GM19238 (cell line): ENCODE measurements at regions not wholly inside any gene's neighbourhood (a gene's known extent, or its start where the extent isn't known, plus 50 kb on each side); places are given as distances from the start of the nearest gene placed in this dataset.
"Not testable (repeated sequence)": the region's sequence is repeated elsewhere in the genome, so short reads cannot be mapped to it uniquely, and the experiment has no call there.

Source experiments
- DNase-seq: peaks from one replicate; pipeline ENCODE4 v3.0.0; 2011; ENCODE audit warnings: low spot score; ENCODE audit not compliant: insufficient read length

DNA sequence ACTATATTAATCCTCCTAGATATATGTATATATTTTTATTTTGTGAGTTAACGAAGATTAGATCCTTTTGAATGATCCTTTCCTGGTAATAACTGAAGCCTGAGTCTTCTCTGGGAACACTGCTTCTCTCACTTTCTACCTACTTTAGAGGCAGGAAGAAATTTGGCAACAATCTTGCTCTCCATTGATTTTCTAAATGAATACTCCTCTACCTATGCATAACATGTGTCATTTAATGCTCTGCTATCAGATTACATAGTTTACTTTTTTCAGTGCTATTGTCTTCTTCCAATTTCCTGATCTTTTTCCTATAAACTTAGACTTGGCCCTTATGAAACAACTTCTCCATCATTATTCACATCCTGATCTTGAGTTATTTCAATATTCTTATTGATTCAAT lies 60.4 kb upstream of the PDHA2 start:
- DNase-seq, result no peak

DNA sequence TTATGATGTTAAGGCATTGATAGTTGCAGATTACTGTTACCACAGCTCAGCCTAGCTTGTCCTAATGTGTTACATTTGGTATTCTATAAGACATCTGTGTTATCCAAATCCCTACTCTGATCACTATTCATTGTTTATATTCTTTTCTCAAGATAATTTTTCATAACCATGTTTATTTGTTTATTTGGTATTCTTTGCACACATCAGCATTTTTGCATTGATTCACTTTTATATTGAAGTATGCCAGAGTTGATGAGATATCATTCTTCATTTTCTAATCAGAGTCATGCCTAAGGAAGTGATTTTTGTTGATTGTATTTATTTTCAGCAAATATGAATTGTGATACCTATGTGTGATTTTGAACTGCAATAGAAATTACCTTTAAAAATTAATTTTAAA lies 61.2 kb upstream of the PDHA2 start:
- no peak for DNase-seq

DNA sequence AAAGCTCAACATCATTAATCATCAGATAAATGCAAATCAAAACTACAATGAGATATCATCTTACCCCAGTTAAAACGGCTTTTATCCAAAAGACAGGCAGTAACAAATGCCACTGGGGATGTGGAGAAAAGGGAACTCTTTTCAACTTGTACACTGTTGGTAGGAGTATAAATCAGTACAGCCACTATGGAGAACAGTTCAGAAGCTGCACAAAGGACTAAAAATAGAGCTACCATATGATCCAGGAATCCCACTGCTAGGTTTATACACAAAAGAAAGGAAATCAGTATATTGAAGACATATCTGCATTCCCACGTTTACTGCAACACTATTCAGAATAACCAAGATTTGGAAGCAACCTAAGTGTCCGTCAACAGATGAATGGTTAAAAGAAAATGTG lies 69.3 kb upstream of the PDHA2 start:
- not testable (repeated sequence) for DNase-seq

DNA sequence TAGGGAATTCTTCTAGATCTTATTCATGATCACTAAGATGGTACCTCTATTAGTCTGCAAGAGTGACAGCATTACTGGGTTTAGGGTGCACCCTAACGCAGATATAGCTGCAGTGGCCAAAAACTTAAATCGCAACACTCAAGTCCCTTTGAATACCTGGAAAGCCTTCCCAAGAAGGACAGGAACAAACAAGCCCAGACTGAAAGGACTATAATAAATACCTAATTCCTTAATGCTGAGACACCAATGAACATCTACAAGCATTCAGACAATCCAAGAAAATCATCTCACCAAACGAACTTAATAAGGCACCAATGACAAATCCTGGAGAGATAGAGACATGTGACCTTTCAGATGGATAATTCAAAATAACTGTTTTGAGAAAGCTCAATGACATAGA lies 74.9 kb upstream of the PDHA2 start:
- no peak for DNase-seq

DNA sequence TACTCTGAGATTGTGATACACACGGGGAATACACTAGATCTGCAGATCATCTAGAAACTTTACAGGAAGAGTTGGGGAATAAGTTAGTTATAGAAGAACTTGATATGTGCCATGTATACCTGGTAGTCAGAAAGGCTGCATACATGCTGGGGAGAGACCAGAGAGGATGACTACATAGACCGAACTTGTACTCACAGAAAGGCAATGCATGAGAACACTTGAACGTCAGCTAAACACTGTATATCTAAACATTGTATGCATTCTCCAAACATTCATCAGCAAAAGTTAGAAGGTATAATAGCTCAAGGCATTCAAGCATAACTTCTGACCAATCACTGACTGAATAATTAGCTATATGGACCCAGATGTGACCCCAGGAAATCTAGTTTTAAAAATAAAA lies 78.0 kb upstream of the PDHA2 start:
- no peak for DNase-seq

DNA sequence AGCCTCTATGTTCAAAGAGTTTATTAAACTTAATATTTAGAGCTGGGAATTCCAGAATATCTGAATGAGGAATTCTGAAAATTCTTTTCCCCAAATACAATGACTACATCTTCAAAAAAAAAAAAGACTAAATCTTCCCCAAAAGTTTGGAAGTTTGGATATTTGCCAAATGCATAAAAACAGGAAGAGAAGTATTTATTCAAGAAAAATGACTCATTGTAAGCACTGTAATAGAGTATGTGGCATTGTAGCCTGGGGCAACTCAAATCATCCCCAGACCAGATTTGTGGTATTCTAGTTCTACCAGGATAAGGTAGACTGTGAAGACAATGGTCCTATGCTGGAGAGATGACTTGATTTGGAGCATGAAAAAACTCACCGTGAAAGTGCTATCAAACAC lies 78.5 kb upstream of the PDHA2 start:
- DNase-seq, result no peak

- not testable (repeated sequence) for DNase-seq
Measured at GRCh38 chr4:95760646-95761045, 79.2 kb upstream of the PDHA2 start.

- no peak for DNase-seq
Measured at GRCh38 chr4:95758001-95758400, 81.9 kb upstream of the PDHA2 start.

DNA sequence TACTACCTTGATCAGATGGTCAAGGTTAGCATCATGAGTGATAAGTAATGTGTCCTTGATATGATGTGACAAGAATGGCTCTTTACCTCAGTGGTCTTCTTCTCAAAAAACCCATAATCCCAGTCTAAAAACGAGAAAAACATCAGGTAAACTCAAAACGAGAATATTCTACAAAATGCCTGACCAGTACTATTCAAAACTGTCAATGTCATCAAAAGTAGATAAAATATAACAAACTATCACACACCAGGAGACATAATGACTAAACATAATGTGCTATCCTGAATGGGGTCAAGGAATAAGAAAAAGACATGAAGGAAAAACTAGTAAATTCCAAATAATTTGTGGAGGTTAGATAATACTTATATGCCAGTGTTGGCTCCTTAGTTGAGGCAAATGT lies 85.2 kb upstream of the PDHA2 start:
- no peak for DNase-seq

DNA sequence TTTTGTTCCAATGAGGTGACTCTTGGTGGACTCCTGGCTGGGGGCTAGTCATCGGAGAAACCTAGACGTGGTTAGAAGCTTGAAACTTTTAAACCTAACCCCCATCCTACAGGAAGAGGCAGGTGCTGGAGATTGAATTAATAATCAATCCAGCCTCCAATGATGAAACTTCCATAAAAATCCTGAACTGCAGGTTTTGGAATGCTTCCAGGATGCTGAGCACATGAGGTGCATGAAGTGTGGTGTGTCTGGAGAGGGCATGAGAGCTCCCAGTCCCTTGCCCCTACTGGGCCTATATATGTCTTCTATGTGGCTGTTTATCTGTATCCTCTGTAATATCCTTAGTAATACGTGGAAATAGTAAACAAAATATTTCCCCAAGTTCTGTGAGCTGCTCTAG lies 90.7 kb upstream of the PDHA2 start:
- no peak for DNase-seq

- no peak for DNase-seq
Measured at GRCh38 chr4:95742872-95743271, 97.0 kb upstream of the PDHA2 start.

GRCh38 chr4:95742179-95742578 lies 97.7 kb upstream of the PDHA2 start:
- DNase-seq, result no peak

DNA sequence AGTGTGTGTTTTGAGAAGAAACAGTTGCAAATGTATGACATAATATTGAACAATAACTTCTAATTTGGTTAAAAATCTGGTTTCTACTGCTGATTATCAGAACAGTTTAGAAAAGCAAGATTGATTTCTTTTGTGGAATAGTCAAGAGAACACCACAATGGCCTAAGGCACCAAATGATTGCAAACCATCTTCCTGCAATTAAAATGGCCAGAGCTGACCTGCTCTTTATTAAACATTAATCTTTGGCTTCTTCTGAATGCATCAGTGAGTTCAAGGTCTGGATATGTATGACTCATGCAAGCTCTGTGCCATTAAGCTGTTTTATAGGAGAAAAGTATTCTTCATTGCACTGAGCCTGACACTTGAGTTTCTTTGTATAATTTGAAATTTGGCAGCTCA lies 107.8 kb upstream of the PDHA2 start:
- DNase-seq, result no peak

GRCh38 chr4:95729596-95729995 lies 110.3 kb upstream of the PDHA2 start:
- no peak for DNase-seq

- DNase-seq, result no peak
Measured at GRCh38 chr4:95728145-95728544, 111.7 kb upstream of the PDHA2 start.

- no peak for DNase-seq
Measured at GRCh38 chr4:95715830-95716229, 124.1 kb upstream of the PDHA2 start.

DNA sequence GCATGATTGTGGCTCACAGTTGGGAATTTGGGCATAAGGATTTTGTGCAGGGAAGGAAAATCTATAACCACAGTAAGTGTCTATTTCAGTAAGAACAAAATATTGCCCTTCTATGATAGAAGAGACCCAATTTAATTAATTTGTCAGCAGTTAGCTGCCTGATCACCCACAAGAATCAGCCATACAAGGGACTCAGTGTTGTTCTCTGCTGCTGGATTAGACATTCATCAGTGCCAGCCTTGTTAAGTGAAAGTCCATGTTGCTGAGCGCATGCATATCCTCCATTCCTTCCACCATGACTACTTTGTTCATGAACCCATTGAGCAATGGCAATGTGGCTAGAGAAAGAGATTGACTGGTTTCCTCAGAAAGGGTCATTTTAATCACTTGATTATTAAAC lies 125.3 kb upstream of the PDHA2 start:
- DNase-seq, result no peak

DNA sequence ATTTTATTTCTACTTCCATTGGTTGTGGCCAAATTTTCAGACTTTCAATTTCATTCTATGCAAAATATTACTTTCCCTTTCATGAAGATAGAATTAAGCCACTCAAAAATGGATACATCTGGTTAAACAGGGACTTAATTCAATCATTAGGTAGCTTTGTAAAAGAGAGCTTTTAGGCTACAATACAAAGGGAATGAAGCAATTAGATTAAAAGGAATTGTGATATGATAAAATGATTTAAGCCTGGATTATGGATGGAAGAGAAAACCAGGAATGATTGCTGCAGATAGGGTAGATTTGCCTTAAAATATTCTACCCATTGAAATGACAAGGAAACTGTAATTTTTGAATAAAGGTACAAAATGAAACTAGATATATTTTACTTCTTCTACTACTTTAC lies 134.6 kb upstream of the PDHA2 start:
- no peak for DNase-seq

DNA sequence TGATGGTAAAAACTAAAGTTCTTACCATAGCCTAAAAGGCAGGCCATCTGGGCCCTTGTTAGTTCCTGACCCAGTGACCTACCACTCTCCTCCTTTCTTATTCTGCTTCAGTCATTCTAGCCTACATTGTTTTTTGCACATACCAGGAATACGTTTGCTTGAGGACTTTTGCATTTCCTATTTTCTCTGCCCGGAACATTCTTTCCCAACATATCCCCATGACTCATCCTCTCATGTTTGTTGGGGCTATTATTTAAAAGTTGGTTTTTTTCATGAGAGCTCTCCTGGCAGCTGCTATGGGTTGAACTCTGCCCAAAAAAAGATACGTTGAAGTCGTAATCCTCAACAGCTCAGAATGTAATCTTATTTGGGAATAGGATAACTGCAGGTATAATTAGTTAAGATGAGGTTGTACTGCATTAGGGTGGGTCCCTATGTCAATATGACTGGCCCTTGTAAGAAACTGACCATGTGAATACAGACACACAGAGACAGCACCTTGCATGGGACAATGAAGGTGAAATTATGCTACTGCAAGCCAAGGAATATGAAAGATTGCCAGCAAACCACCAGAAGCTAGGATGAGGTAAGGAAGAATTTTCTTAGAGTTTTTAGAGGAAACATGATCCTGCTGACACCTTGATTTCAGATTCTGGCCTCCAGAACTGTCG lies 138.3 kb upstream of the PDHA2 start:
- DNase-seq, result no peak

DNA sequence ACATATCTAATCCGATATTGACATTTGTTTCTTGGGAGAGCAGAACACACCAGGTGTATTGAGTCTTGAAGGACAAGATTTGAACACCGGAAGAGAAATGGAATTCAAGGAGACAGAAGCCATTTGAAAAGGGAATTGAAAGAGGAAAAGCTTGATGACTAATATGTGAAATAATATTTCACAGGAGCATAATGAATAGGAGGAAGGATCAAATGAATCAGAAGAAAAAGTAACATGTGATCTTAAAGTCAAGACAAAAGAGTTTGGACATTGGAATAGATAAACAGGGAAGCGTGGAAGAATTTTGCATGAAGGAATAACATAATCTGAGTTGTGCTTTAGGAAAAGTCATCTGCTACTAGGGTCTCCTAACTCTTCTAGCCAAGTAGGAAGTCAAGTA lies 145.5 kb upstream of the PDHA2 start:
- DNase-seq, result no peak

DNA sequence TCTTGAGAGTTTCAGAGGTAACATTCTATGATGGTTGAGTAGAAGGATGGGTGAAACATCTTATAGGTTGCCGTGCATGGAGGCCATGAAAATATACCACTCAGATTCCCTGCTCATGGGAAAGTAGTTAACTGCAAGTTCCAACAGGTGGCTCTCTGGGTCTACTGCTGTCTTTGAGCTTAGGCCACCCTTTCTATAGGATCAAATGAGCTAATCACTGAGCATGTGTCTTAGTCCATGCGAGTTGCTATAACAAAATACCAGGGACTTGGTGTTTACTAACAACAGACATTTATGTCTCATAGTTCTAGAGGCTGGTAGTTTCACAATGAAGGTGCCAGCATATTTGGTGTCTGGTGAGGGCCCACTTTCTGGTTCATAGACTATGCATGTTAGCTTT lies 144.8 kb upstream of the UNC5C start:
- no peak for DNase-seq

DNA sequence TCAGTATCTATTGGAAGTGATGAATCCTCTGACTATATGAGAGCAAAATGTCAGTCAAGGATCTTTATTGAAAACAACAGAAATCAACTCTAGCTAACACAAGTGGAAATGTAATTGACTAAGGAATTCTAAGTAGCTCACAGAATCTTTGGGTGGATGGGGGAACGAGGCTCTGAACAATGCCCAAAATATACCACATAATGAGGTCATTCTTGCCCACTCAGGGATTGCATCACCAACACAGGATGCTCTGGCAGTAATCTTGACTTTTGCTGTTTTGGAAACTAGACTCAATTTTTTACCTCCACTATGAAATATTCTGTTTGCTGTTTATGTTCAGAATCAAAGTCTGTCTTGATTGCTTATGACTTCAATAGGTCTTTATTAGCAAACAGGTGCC lies 127.4 kb upstream of the UNC5C start:
- DNase-seq, result no peak

DNA sequence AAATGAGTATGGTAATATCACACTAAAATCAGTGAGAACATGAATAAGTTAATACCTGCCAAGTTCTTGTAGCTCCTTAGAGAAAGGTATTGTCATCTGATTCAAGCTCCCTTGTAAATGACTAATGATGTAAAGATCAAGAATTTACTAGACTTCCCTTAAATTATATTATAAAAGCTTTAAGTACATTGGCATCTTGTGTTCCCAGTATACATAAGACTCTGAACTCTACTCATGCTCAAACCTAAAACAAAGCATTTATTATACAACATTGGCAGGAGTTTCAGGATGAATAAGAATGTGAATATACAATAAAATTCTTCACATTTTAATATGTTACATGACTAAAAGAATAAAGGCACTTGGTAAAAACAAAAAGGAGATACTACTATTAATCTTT lies 126.8 kb upstream of the UNC5C start:
- DNase-seq, result no peak

DNA sequence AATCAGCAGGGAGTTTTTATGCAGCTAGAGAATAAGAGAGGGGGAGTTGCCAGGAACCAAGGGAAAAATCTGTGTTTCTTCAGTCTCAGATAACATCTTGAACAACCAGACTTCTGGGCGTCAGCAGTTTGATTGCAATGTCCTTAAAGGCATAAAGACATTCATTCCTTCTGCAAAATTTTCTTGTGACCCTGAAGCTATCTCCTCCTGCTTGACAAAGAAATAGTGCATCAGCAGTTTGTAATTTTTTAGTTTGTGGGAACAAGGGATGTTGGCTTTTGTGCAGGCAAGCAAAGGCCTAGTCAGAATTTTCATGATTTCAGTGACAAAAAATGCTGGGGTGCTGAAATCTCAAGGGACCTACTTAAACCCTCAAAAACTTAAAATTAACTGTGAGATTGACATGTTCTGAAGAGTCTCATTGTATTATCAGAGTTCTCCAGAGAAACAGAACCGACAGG lies 125.8 kb upstream of the UNC5C start:
- DNase-seq, result no peak
